ENCODE measurements at regions not wholly inside any gene's neighbourhood (a gene's known extent, or its start where the extent isn't known, plus 50 kb on each side); places are given as distances from the start of the nearest gene placed in this dataset.

DNA sequence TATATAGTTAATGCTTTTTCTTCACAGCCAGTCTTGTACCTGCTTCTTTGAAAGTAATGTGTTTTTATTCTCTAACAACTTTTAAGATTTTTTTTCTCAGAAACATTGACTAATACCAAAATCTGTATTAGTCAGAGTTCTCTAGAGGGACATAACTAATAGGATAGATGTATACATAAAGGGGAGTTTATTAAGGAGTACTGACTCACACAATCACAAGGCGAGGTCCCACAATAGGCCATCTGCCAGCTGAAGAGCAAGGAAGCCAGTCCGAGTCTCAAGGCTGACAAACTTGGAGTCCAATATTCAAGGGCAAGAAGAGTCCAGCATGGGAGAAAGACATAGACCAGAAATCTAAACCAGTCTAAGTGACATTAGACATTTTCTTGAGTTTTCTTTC is 140.0 kb downstream of the RAB38 start:
- Mint-ChIP-seq H3K27me3 (ENCODE audit: insufficient read depth, unreplicated experiment) (no peaks in the 10 kb centered on the region), H3K4me3 (ENCODE audit: unreplicated experiment) (no peak overlapping the region), H3K9me3 (ENCODE audit: unreplicated experiment) (no peaks in the 10 kb centered on the region), H3K4me1 (ENCODE audit: insufficient read depth, unreplicated experiment) (no peaks in the 10 kb centered on the region), H3K27ac (ENCODE audit: low read depth, unreplicated experiment) (no peak overlapping the region), H3K36me3 (ENCODE audit: insufficient read depth, unreplicated experiment) (no peaks in the 10 kb centered on the region)
- no peak for DNase-seq (ENCODE audit: unreplicated experiment)
- BruUV-seq (replicated peaks), result no TSS peak
- ChIA-PET POLR2A (no interaction called here), CTCF (interaction anchor here (0.6 kb wide), 2 partner anchors 836 to 1427 kb away, joined by 3 to 4 read pairs; no protein-coding TSS in a partner anchor)
- intact Hi-C loops (cut with micrococcal nuclease), result no loop called here
- TF ChIP-seq, protein P1, sequence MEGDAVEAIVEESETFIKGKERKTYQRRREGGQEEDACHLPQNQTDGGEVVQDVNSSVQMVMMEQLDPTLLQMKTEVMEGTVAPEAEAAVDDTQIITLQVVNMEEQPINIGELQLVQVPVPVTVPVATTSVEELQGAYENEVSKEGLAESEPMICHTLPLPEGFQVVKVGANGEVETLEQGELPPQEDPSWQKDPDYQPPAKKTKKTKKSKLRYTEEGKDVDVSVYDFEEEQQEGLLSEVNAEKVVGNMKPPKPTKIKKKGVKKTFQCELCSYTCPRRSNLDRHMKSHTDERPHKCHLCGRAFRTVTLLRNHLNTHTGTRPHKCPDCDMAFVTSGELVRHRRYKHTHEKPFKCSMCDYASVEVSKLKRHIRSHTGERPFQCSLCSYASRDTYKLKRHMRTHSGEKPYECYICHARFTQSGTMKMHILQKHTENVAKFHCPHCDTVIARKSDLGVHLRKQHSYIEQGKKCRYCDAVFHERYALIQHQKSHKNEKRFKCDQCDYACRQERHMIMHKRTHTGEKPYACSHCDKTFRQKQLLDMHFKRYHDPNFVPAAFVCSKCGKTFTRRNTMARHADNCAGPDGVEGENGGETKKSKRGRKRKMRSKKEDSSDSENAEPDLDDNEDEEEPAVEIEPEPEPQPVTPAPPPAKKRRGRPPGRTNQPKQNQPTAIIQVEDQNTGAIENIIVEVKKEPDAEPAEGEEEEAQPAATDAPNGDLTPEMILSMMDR (IDR thresholded peaks at IDR 0.05; ENCODE audit: unreplicated experiment), result no peak

DNA sequence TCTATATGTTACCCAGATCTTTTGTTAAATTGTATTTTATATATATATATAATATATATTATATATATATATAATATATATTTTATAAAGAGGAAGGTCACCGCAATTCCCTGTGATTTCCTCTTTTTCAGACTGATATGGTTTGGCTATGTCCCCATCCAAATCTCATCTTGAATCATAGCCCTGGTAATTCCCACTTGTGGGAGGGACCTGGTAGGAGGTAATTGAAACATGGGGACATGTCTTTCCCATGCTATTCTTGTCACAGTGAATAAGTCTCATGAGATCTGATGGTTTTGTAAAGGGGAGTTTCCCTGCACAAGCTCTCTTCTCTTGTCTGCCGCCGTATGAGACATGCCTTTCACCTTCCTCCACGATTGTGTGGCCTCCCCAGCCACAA is 157.6 kb downstream of the RAB38 start:
- DNase-seq (ENCODE audit: unreplicated experiment), result no peak
- intact Hi-C loops (cut with micrococcal nuclease), result no loop called here
- Mint-ChIP-seq H3K4me1 (ENCODE audit: insufficient read depth, unreplicated experiment) (peaks cover 6% of the 10 kb centered on the region), H3K36me3 (ENCODE audit: insufficient read depth, unreplicated experiment) (no peaks in the 10 kb centered on the region), H3K27ac (ENCODE audit: low read depth, unreplicated experiment) (no peak overlapping the region), H3K4me3 (ENCODE audit: unreplicated experiment) (no peak overlapping the region), H3K9me3 (ENCODE audit: unreplicated experiment) (no peaks in the 10 kb centered on the region), H3K27me3 (ENCODE audit: insufficient read depth, unreplicated experiment) (no peaks in the 10 kb centered on the region)
- TF ChIP-seq, protein P1 (IDR thresholded peaks at IDR 0.05; ENCODE audit: unreplicated experiment), result no peak
- ChIA-PET POLR2A (interaction anchor here (0.6 to 1.5 kb wide), 2 partner anchors 12 to 50 kb away, joined by 3 read pairs; no protein-coding TSS in a partner anchor), CTCF (interaction anchor here (0.6 to 5.3 kb wide), 18 partner anchors 13 to 629 kb away, joined by 3 to 97 read pairs (median 10); no protein-coding TSS in a partner anchor)
- no TSS peak for BruUV-seq (replicated peaks)

GRCh38 chr11:88016392-88017170 is 158.7 kb downstream of the RAB38 start:
- DNase-seq (ENCODE audit: unreplicated experiment), result peak; percentile 83
- ChIA-PET CTCF (interaction anchor here (0.5 to 5.3 kb wide), 64 partner anchors 9 to 874 kb away, joined by 3 to 97 read pairs (median 4); no protein-coding TSS in a partner anchor), POLR2A (interaction anchor here (0.6 to 1.5 kb wide), 7 partner anchors 49 to 622 kb away, joined by 3 to 5 read pairs (median 4); partner anchors contain the start of gene RAB38)
- Mint-ChIP-seq H3K9me3 (ENCODE audit: unreplicated experiment) (no peaks in the 10 kb centered on the region), H3K4me1 (ENCODE audit: insufficient read depth, unreplicated experiment) (peaks cover 6% of the 10 kb centered on the region), H3K4me3 (ENCODE audit: unreplicated experiment) (no peak overlapping the region), H3K27ac (ENCODE audit: low read depth, unreplicated experiment) (peak overlapping the region; percentile 43), H3K36me3 (ENCODE audit: insufficient read depth, unreplicated experiment) (no peaks in the 10 kb centered on the region), H3K27me3 (ENCODE audit: insufficient read depth, unreplicated experiment) (no peaks in the 10 kb centered on the region)
- intact Hi-C loops (cut with micrococcal nuclease), result loop anchor here (1.0 kb wide), 5 partner anchors 138 to 663 kb away; no protein-coding TSS in a partner anchor
- TF ChIP-seq, protein P1 (IDR thresholded peaks at IDR 0.05; ENCODE audit: unreplicated experiment), result peak; percentile 68
- BruUV-seq (replicated peaks), result no TSS peak

DNA sequence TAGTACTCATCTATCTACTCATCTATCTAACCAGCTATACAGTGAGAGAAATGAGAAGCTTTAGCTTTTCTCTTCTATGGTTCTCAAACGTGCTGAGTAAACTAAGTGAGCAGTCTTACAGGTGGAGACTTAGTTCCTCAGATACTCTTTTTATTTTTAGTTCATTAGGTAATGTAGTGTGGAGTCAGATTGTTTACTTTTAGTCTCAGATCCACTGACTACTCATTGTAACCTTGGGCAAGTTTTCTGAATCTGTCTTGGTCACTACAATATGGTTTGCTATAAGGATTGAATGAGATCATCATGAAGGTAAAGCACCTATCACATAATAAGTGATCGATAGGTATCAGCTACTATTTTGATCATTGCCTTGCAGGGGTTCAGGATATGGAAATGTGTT is 160.1 kb downstream of the RAB38 start:
- POLR2A ChIA-PET, result interaction anchor here (1.3 to 1.5 kb wide), 2 partner anchors 158 to 529 kb away, joined by 4 read pairs; no protein-coding TSS in a partner anchor

More for the DNA sequence above, 160.1 kb downstream of the RAB38 start:
- TF ChIP-seq, protein P1 (IDR thresholded peaks at IDR 0.05; ENCODE audit: unreplicated experiment), result no peak
- DNase-seq (ENCODE audit: unreplicated experiment), result no peak
- Mint-ChIP-seq H3K27ac (ENCODE audit: low read depth, unreplicated experiment) (no peak overlapping the region), H3K27me3 (ENCODE audit: insufficient read depth, unreplicated experiment) (no peaks in the 10 kb centered on the region), H3K4me1 (ENCODE audit: insufficient read depth, unreplicated experiment) (peaks cover 6% of the 10 kb centered on the region), H3K4me3 (ENCODE audit: unreplicated experiment) (no peak overlapping the region), H3K9me3 (ENCODE audit: unreplicated experiment) (no peaks in the 10 kb centered on the region), H3K36me3 (ENCODE audit: insufficient read depth, unreplicated experiment) (no peaks in the 10 kb centered on the region)
- intact Hi-C loops (cut with micrococcal nuclease), result no loop called here
- CTCF ChIA-PET, result interaction anchor here (0.6 to 5.3 kb wide), 33 partner anchors 10 to 872 kb away, joined by 3 to 97 read pairs (median 7); no protein-coding TSS in a partner anchor
- no TSS peak for BruUV-seq (replicated peaks)

Measured in MCF 10A (cell line).